Natural killer cell (primary cell): ENCODE measurements at regions not wholly inside any gene's neighbourhood (a gene's known extent, or its start where the extent isn't known, plus 50 kb on each side); places are given as distances from the start of the nearest gene placed in this dataset.

Experiments
- ATAC-seq, 3 donors: fragments of 150-1000 bp in 2 of 3; fragments of 200-7000 bp in 1 of 3; cut with Tn5 transposase; 1 replicate in 1 of 3; 2 replicates in 2 of 3; pipeline ENCODE4 v1.10.0; 2021; ENCODE audit warnings: mild to moderate bottlenecking in 2 of 3, moderate library complexity in 2 of 3
- DNase-seq, 2 donors: peaks; one replicate each; pipeline versions ENCODE4 v3.0.0 to v3.0.0-alpha.2; 2013 to 2021; ENCODE audit warnings: mixed read lengths in 1 of 2
- H3K27ac ChIP-seq: one replicate; pipeline ENCODE4 v1.5.1; 2013; ENCODE audit warnings: mild to moderate bottlenecking, low read length
- H3K27me3 ChIP-seq: one replicate; pipeline ENCODE4 v1.6.1; 2013; ENCODE audit warnings: low read length; ENCODE audit not compliant: control insufficient read depth, insufficient read depth
- H3K36me3 ChIP-seq: one replicate; pipeline ENCODE4 v1.6.1; 2013; ENCODE audit warnings: low read length; ENCODE audit not compliant: control insufficient read depth, insufficient read depth
- H3K4me1 ChIP-seq: one replicate; pipeline ENCODE4 v1.6.1; 2013; ENCODE audit warnings: low read length; ENCODE audit not compliant: control insufficient read depth, insufficient read depth
- H3K4me3 ChIP-seq: one replicate; pipeline ENCODE4 v1.5.1; 2013; ENCODE audit warnings: low read length
- H3K9me3 ChIP-seq: one replicate; pipeline ENCODE4 v1.6.1; 2013; ENCODE audit warnings: low read length; ENCODE audit not compliant: control insufficient read depth, insufficient read depth
- H3K27ac Mint-ChIP-seq, 2 donors: one replicate each; pipeline ENCODE4 v1.8.0; 2022; ENCODE audit warnings: mild to moderate bottlenecking in 2 of 2, mixed read lengths in 2 of 2, moderate library complexity in 1 of 2
- H3K27me3 Mint-ChIP-seq, 2 donors: one replicate each; pipeline ENCODE4 v1.8.0; 2022; ENCODE audit warnings: low read depth in 2 of 2, mixed read lengths in 2 of 2
- H3K36me3 Mint-ChIP-seq: one replicate; pipeline ENCODE4 v1.8.0; 2022; ENCODE audit warnings: mixed read lengths
- H3K4me1 Mint-ChIP-seq, 2 donors: one replicate each; pipeline ENCODE4 v1.8.0; 2022; ENCODE audit warnings: mixed read lengths in 2 of 2
- H3K4me3 Mint-ChIP-seq: one replicate; pipeline ENCODE4 v1.8.0; 2022; ENCODE audit warnings: mild to moderate bottlenecking, moderate library complexity, mixed read lengths
- H3K9me3 Mint-ChIP-seq, 2 donors: one replicate each; pipeline ENCODE4 v1.8.0; 2022; ENCODE audit warnings: mixed read lengths in 2 of 2
- WGBS: methylation state at CpG from one replicate; pipeline ENCODE4 v1.1.7; 2013; ENCODE audit warnings: missing lambda C conversion rate; ENCODE audit not compliant: insufficient coverage; 5-methylcytosine and 5-hydroxymethylcytosine counted together
- intact Hi-C: fragments of 100-400 bp; cut with micrococcal nuclease; formaldehyde crosslinking; loops from one replicate; pipeline ENCODE4 v1.14.2; 2022
- TF ChIP-seq, protein P1 (sequence below): fragments of 200-600 bp; IDR thresholded peaks from one replicate; pipeline ENCODE4 v1.8.0; 2022; ENCODE audit warnings: antibody characterized with exemption

DNA sequence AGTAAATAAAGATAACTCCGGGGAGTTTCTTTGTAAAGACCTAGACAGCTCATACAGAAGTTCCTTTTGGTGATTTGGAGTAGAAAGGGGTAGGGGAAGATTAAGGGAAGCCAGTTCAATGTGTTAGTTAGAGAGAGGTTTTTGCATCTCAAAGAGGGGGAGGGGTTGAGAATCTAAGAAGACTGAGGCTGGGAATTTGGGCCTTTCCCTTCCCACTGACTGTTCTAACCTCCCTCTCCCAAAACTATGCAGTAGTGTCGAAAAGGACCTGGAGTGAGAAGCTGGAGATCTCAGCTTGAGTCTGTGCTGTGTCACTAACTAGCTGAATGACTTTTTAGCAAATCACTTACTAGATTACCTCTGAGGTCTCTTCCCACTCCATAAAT lies 55.7 kb upstream of the CCDC160 start:
- DNase-seq = no peak
- no peaks in the 10 kb centered on the region for H3K36me3 Mint-ChIP-seq
- H3K4me1 ChIP-seq = peaks cover 12% of the 10 kb centered on the region
- no peaks in the 10 kb centered on the region for H3K27me3 ChIP-seq
- H3K4me3 Mint-ChIP-seq = no peak overlapping the region
- TF ChIP-seq, protein P1, sequence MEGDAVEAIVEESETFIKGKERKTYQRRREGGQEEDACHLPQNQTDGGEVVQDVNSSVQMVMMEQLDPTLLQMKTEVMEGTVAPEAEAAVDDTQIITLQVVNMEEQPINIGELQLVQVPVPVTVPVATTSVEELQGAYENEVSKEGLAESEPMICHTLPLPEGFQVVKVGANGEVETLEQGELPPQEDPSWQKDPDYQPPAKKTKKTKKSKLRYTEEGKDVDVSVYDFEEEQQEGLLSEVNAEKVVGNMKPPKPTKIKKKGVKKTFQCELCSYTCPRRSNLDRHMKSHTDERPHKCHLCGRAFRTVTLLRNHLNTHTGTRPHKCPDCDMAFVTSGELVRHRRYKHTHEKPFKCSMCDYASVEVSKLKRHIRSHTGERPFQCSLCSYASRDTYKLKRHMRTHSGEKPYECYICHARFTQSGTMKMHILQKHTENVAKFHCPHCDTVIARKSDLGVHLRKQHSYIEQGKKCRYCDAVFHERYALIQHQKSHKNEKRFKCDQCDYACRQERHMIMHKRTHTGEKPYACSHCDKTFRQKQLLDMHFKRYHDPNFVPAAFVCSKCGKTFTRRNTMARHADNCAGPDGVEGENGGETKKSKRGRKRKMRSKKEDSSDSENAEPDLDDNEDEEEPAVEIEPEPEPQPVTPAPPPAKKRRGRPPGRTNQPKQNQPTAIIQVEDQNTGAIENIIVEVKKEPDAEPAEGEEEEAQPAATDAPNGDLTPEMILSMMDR = no peak
- H3K27me3 Mint-ChIP-seq = peaks cover 0 to 8% of the 10 kb centered on the region in 2 donors
- ATAC-seq = no peak
- H3K4me1 Mint-ChIP-seq = peaks cover 13 to 18% of the 10 kb centered on the region in 2 donors
- WGBS = 100% methylated on average over 1 of the region's 2 CpGs
- no peaks in the 10 kb centered on the region for H3K9me3 ChIP-seq
- no peak overlapping the region for H3K27ac ChIP-seq
- intact Hi-C loops = no loop called here
- H3K9me3 Mint-ChIP-seq = no peaks in the 10 kb centered on the region
- no peak overlapping the region for H3K4me3 ChIP-seq
- H3K36me3 ChIP-seq = no peaks in the 10 kb centered on the region
- H3K27ac Mint-ChIP-seq = no peak overlapping the region

DNA sequence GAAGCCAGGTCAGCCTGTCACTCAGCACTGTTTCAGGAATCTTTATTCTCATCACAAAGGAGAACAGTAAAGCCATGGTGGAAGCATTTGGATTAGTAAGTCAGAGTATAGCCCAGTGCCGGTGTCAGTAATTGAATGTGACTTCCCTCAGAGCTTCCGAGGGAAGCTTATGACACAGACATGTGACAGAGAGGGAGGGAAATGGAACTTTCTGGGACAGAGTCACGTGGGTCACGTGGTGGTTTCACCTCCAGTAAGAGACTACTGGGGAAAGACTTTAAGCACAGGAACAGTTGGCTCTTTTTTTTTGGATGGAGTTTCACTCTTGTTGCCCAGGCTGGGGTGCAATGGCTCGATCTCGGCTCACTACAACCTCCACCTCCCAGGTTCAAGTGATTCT lies 53.3 kb upstream of the CCDC160 start:
- no peaks in the 10 kb centered on the region for H3K36me3 Mint-ChIP-seq
- 85% methylated on average over 6 of the region's 6 CpGs for WGBS

DNA sequence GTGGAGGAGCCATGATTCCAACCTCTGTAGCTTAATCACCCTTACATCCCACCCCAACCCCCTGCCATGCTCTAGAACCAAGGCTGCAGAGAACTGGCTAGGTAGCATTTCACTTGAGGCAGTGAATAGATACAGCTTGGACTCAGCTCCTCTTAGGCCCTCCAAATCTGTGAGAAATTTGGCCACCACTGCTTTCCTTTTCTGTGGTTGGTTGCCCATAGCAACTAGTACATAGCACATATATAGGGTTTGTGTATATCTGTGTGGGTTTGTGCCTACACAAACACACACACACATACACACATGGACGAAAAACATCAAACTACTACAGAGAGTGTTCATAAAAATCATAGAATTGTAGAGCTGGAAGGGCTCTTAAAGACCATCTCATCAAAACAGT lies 52.0 kb upstream of the CCDC160 start:
- no peaks in the 10 kb centered on the region for H3K9me3 Mint-ChIP-seq
- H3K27me3 Mint-ChIP-seq = peaks cover 0 to 12% of the 10 kb centered on the region in 2 donors
- H3K4me3 Mint-ChIP-seq = peak overlapping the region; percentile 54
- Histone ChIP-seq H3K9me3 (no peaks in the 10 kb centered on the region), H3K36me3 (no peaks in the 10 kb centered on the region), H3K27me3 (no peaks in the 10 kb centered on the region), H3K27ac (no peak overlapping the region), H3K4me3 (no peak overlapping the region), H3K4me1 (peaks cover 14% of the 10 kb centered on the region)
- peaks cover 31 to 43% of the 10 kb centered on the region in 2 donors for H3K4me1 Mint-ChIP-seq
- TF ChIP-seq, protein P1 = no peak
- DNase-seq (no peak), ATAC-seq (peak in 2 of 3 donors; percentile 41 to 52)
- H3K27ac Mint-ChIP-seq = peak overlapping the region; percentile 36 to 70
- intact Hi-C loops = no loop called here
- no CpG with 5 or more reads among the region's 1 CpG for WGBS
- H3K36me3 Mint-ChIP-seq = no peaks in the 10 kb centered on the region

More for the DNA sequence above, 53.3 kb upstream of the CCDC160 start:
- Mint-ChIP-seq H3K4me1 (peaks cover 22 to 35% of the 10 kb centered on the region in 2 donors), H3K9me3 (no peaks in the 10 kb centered on the region), H3K27ac (no peak overlapping the region), H3K4me3 (no peak overlapping the region), H3K27me3 (peaks cover 0 to 8% of the 10 kb centered on the region in 2 donors)
- no peak for DNase-seq
- intact Hi-C loops = no loop called here
- H3K9me3 ChIP-seq = no peaks in the 10 kb centered on the region
- no peak overlapping the region for H3K27ac ChIP-seq
- no peaks in the 10 kb centered on the region for H3K27me3 ChIP-seq
- TF ChIP-seq, protein P1 = no peak
- ATAC-seq = no peak
- H3K4me3 ChIP-seq = no peak overlapping the region
- no peaks in the 10 kb centered on the region for H3K36me3 ChIP-seq
- H3K4me1 ChIP-seq = peaks cover 14% of the 10 kb centered on the region
